HepG2 (cell line): ENCODE measurements at regions not wholly inside any gene's neighbourhood (a gene's known extent, or its start where the extent isn't known, plus 50 kb on each side); places are given as distances from the start of the nearest gene placed in this dataset.

Experiments used
- ATAC-seq: fragments of 200-7000 bp; cut with Tn5 transposase; 3 replicates; pipeline ENCODE4 v1.9.1; 2020; ENCODE audit warnings: mild to moderate bottlenecking, moderate library complexity
- BruUV-seq: library from RNA; stranded (reverse); fragments of 400-500 nt; replicated peaks from 2 replicates; lab custom pipeline; 2021; lab: Mats Ljungman, UMichigan
- CTCF ChIA-PET: fragments of 300-600 bp; formaldehyde crosslinking; extraction: SDS; loops from one replicate; lab custom pipeline; 2021; ENCODE audit warnings: low total read pairs, inconsistent platforms, low intra/inter-chr PET ratio; lab: Yijun Ruan, JAX
- POLR2A ChIA-PET: fragments of 350-600 bp; sonication (Branson Sonifier 250); formaldehyde crosslinking; loops from one replicate; lab custom pipeline; 2020; ENCODE audit warnings: antibody characterized with exemption, inconsistent platforms; lab: Yijun Ruan, JAX
- DNase-seq: peaks from one replicate; pipeline ENCODE4 v3.0.0-alpha.2; 2015; ENCODE audit warnings: low spot score
- FAIRE-seq: peaks from 3 replicates; lab custom pipeline; 2011; peaks lifted over from hg19 to GRCh38; lab: Jason Lieb, UNC
- H2AFZ ChIP-seq: one replicate; pipeline ENCODE4 v1.6.1; 2011; ENCODE audit warnings: low read length, inconsistent platforms
- H3K27ac ChIP-seq: fragments of 300-600 bp; 3 replicates; pipeline ENCODE4 v1.8.0; 2011; ENCODE audit warnings: mixed run types, mild to moderate bottlenecking, mixed read lengths, low read length, inconsistent platforms; ENCODE audit not compliant: insufficient read depth; ENCODE audit errors: extremely low read length
- H3K27me3 ChIP-seq, 2 experiments: fragments of 200-600 bp in 1 of 2; 2 replicates in 1 of 2; 3 replicates in 1 of 2; pipeline versions ENCODE4 v1.6.0 to v1.8.0; 2011; ENCODE audit warnings: low read length in 2 of 2, mild to moderate bottlenecking in 2 of 2, moderate library complexity in 2 of 2, inconsistent platforms in 1 of 2; ENCODE audit not compliant: insufficient read depth in 2 of 2, control insufficient read depth in 1 of 2
- H3K36me3 ChIP-seq, 2 experiments: fragments of 200-600 bp in 1 of 2; replicated peaks in 1 of 2; 2 replicates in 1 of 2; 3 replicates in 1 of 2; pipeline versions ENCODE4 v1.5.1 to v1.8.0; 2011; ENCODE audit warnings: low read length in 2 of 2, inconsistent platforms in 1 of 2; ENCODE audit not compliant: insufficient read depth in 2 of 2, control insufficient read depth in 1 of 2
- H3K4me1 ChIP-seq: 2 replicates; pipeline ENCODE4 v1.5.1; 2012; ENCODE audit warnings: low read length, inconsistent platforms; ENCODE audit not compliant: insufficient read depth
- H3K4me2 ChIP-seq: 2 replicates; pipeline ENCODE4 v1.6.0; 2011; ENCODE audit warnings: low read depth, low read length, inconsistent platforms
- H3K4me3 ChIP-seq, 3 experiments: fragments of 200-600 bp in 1 of 3; sonication (generic), shearing (Covaris generic) in 1 of 3; replicated peaks in 1 of 3; 2 replicates each; pipeline ENCODE4 v1.5.1; 2011 to 2016; ENCODE audit warnings: low read length in 3 of 3, inconsistent platforms in 2 of 3, low read depth in 2 of 3, mild to moderate bottlenecking in 2 of 3, control low read depth in 1 of 3, mixed read lengths in 1 of 3; ENCODE audit not compliant: insufficient read depth in 1 of 3
- H3K79me2 ChIP-seq: one replicate; pipeline ENCODE4 v1.6.1; 2011; ENCODE audit warnings: low read length, inconsistent platforms; ENCODE audit not compliant: insufficient read depth
- H3K9ac ChIP-seq: 2 replicates; pipeline ENCODE4 v1.6.0; 2011; ENCODE audit warnings: mild to moderate bottlenecking, low read depth, low read length, inconsistent platforms; ENCODE audit not compliant: insufficient read depth
- H3K9me3 ChIP-seq: 2 replicates; pipeline ENCODE4 v1.5.1; 2012; ENCODE audit warnings: mild to moderate bottlenecking, low read length
- H4K20me1 ChIP-seq: 2 replicates; pipeline ENCODE4 v1.6.0; 2011; ENCODE audit warnings: inconsistent platforms, mild to moderate bottlenecking, low read length, moderate library complexity; ENCODE audit not compliant: insufficient read depth
- ARID2 ChIP-seq: sonication (generic); formaldehyde crosslinking; IDR thresholded peaks from 2 replicates; pipeline ENCODE4 v1.8.1; 2022; ENCODE audit warnings: mild to moderate bottlenecking, missing genetic modification reagents, borderline replicate concordance
- HMGXB3 ChIP-seq: sonication (generic); formaldehyde crosslinking; IDR thresholded peaks from 2 replicates; pipeline ENCODE4 v1.4.0; 2020; ENCODE audit warnings: missing genetic modification reagents, borderline replicate concordance
- HOXD1 ChIP-seq: sonication (generic); formaldehyde crosslinking; IDR thresholded peaks from 2 replicates; pipeline ENCODE4 v1.5.0; 2020; ENCODE audit warnings: missing genetic modification reagents
- KDM3A ChIP-seq: IDR thresholded peaks from 2 replicates; pipeline ENCODE4 v1.6.1; 2018; ENCODE audit warnings: low read depth, missing compliant biosample characterization
- KLF16 ChIP-seq, 2 experiments: sonication (generic) in 1 of 2; formaldehyde crosslinking in 1 of 2; IDR thresholded peaks; 2 replicates each; pipeline versions ENCODE4 v1.6.1 to v1.8.0; 2016 to 2023; ENCODE audit warnings: missing genetic modification reagents in 2 of 2, missing compliant biosample characterization in 1 of 2
- KMT2B ChIP-seq: IDR thresholded peaks from 2 replicates; pipeline ENCODE4 v1.6.1; 2016; ENCODE audit warnings: missing genetic modification reagents, missing compliant biosample characterization
- MLXIP ChIP-seq: sonication (generic); formaldehyde crosslinking; IDR thresholded peaks from 2 replicates; pipeline ENCODE4 v1.9.0; 2021; ENCODE audit warnings: missing genetic modification reagents, borderline replicate concordance
- PATZ1 ChIP-seq: sonication (generic); formaldehyde crosslinking; IDR thresholded peaks from 2 replicates; pipeline ENCODE4 v1.4.0; 2020; ENCODE audit warnings: missing genetic modification reagents
- RBM22 ChIP-seq: fragments of 200-400 bp; formaldehyde crosslinking; optimal IDR thresholded peaks from 2 replicates; pipeline ENCODE3; 2017; ENCODE audit warnings: mild to moderate bottlenecking, low read length, moderate library complexity
- WIZ ChIP-seq: sonication (generic); formaldehyde crosslinking; IDR thresholded peaks from 2 replicates; pipeline ENCODE4 v1.5.1; 2020; ENCODE audit warnings: mild to moderate bottlenecking, missing genetic modification reagents
- ZNF556 ChIP-seq: sonication (generic); formaldehyde crosslinking; IDR thresholded peaks from 2 replicates; pipeline ENCODE4 v1.4.0; 2020; ENCODE audit warnings: mild to moderate bottlenecking, missing genetic modification reagents, borderline replicate concordance
- ZNF75D ChIP-seq: sonication (generic); formaldehyde crosslinking; IDR thresholded peaks from 2 replicates; pipeline ENCODE4 v1.8.1; 2023; ENCODE audit warnings: missing genetic modification reagents, mild to moderate bottlenecking, borderline replicate concordance
- WGBS: methylation state at CpG from one replicate; pipeline ENCODE4 v1.1.6; 2017; ENCODE audit warnings: low lambda C conversion rate; 5-methylcytosine and 5-hydroxymethylcytosine counted together
- in situ Hi-C: cut with HindIII; loops from 2 replicates; pipeline ENCODE4 v1.10.0; 2017; ENCODE audit warnings: low pct_unique_long_range_greater_than_20kb; ENCODE audit not compliant: extremely low pct_ligation_motif_present
- intact Hi-C: fragments of 100-400 bp; cut with micrococcal nuclease; formaldehyde crosslinking; loops from one replicate; pipeline ENCODE4 v1.10.0; 2022; ENCODE audit not compliant: unreplicated experiment
- TF ChIP-seq, protein P1 (sequence below): fragments of 450-650 bp; IDR thresholded peaks from 2 replicates; pipeline ENCODE4 v1.6.1; 2017
- TF ChIP-seq, protein P2 (sequence below): sonication (generic); formaldehyde crosslinking; IDR thresholded peaks from 2 replicates; pipeline ENCODE4 v1.8.1; 2023; ENCODE audit warnings: mild to moderate bottlenecking, missing genetic modification reagents

GRCh38 chr5:52277101-52277500 is 510.6 kb upstream of the ITGA1 start:
- Histone ChIP-seq H3K4me1 (no peaks in the 10 kb centered on the region), H4K20me1 (no peaks in the 10 kb centered on the region), H3K36me3 (no peaks in the 10 kb centered on the region), H3K27me3 (no peaks in the 10 kb centered on the region), H3K79me2 (no peaks in the 10 kb centered on the region), H3K4me3 (no peak overlapping the region), H3K4me2 (no peak overlapping the region), H3K27ac (no peak overlapping the region), H2AFZ (no peak overlapping the region), H3K9me3 (peaks cover 8% of the 10 kb centered on the region; the same call in 1 of the 2 replicates), H3K9ac (no peak overlapping the region)
- CTCF ChIA-PET: no interaction called here
- intact Hi-C loops (no loop called here), in situ Hi-C loops (no loop called here)
- WGBS: 14% methylated on average over 2 of the region's 2 CpGs
- BruUV-seq: no TSS peak
- FAIRE-seq (no peak), ATAC-seq (no peak), DNase-seq (no peak)
- POLR2A ChIA-PET: no interaction called here
- TF ChIP-seq, protein P1, sequence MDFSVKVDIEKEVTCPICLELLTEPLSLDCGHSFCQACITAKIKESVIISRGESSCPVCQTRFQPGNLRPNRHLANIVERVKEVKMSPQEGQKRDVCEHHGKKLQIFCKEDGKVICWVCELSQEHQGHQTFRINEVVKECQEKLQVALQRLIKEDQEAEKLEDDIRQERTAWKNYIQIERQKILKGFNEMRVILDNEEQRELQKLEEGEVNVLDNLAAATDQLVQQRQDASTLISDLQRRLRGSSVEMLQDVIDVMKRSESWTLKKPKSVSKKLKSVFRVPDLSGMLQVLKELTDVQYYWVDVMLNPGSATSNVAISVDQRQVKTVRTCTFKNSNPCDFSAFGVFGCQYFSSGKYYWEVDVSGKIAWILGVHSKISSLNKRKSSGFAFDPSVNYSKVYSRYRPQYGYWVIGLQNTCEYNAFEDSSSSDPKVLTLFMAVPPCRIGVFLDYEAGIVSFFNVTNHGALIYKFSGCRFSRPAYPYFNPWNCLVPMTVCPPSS: no peak
- TF ChIP-seq RBM22: no peak
- no peak for TF ChIP-seq KLF16 (CRISPR knock-in tag; IDR thresholded peaks at IDR 0.05)
- TF ChIP-seq, protein P2, sequence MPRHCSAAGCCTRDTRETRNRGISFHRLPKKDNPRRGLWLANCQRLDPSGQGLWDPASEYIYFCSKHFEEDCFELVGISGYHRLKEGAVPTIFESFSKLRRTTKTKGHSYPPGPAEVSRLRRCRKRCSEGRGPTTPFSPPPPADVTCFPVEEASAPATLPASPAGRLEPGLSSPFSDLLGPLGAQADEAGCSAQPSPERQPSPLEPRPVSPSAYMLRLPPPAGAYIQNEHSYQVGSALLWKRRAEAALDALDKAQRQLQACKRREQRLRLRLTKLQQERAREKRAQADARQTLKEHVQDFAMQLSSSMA (CRISPR knock-in tag): no peak
- no peak for TF ChIP-seq ZNF75D (CRISPR knock-in tag)
- TF ChIP-seq MLXIP: no peak
- no peak for TF ChIP-seq ARID2 (CRISPR knock-in tag)
- no peak for TF ChIP-seq PATZ1 (CRISPR knock-in tag)
- TF ChIP-seq ZNF556 (CRISPR knock-in tag): no peak
- no peak for TF ChIP-seq HMGXB3 (CRISPR knock-in tag)
- no peak for TF ChIP-seq KDM3A (CRISPR knock-in tag)
- TF ChIP-seq WIZ (CRISPR knock-in tag): no peak
- no peak for TF ChIP-seq KMT2B (CRISPR knock-in tag)
- TF ChIP-seq HOXD1 (CRISPR knock-in tag): no peak
